ENCODE measurements at regions not wholly inside any gene's neighbourhood (a gene's known extent, or its start where the extent isn't known, plus 50 kb on each side); places are given as distances from the start of the nearest gene placed in this dataset.

DNA sequence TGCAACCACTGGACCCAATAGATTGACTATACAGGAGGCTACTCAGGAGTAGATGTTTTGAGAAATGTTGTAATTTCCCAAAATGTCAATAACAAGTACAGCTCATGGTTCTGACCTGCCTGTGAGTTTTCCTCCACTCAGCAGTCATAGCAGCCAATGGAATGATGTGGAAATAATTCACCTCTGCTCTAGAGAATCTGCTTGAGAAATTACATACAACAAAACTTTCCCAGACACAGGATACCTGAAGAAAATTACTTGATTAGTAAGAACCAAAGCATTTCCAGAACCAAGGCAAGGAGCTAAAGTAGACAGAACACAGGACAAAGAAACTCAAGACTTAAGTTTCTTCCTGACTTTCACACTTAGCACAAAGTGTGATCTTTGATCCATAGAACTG is 218.9 kb upstream of the SETMAR start:
- TF ChIP-seq, protein P1, sequence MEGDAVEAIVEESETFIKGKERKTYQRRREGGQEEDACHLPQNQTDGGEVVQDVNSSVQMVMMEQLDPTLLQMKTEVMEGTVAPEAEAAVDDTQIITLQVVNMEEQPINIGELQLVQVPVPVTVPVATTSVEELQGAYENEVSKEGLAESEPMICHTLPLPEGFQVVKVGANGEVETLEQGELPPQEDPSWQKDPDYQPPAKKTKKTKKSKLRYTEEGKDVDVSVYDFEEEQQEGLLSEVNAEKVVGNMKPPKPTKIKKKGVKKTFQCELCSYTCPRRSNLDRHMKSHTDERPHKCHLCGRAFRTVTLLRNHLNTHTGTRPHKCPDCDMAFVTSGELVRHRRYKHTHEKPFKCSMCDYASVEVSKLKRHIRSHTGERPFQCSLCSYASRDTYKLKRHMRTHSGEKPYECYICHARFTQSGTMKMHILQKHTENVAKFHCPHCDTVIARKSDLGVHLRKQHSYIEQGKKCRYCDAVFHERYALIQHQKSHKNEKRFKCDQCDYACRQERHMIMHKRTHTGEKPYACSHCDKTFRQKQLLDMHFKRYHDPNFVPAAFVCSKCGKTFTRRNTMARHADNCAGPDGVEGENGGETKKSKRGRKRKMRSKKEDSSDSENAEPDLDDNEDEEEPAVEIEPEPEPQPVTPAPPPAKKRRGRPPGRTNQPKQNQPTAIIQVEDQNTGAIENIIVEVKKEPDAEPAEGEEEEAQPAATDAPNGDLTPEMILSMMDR (conservative IDR thresholded peaks at IDR 0.05; ENCODE audit: low read depth, low read length), result no peak
- TF ChIP-seq EZH2 (IDR thresholded peaks at IDR 0.05; ENCODE audit: borderline replicate concordance, low read depth, low read length, poor library complexity, severe bottlenecking), result no peak
